Activated CD4-positive, alpha-beta T cell treated with anti-CD3 and anti-CD28 coated beads for 36 hours (primary cell): ENCODE measurements at regions not wholly inside any gene's neighbourhood (a gene's known extent, or its start where the extent isn't known, plus 50 kb on each side); places are given as distances from the start of the nearest gene placed in this dataset.
"Not testable (repeated sequence)": the region's sequence is repeated elsewhere in the genome, so short reads cannot be mapped to it uniquely, and the experiment has no call there.

Experiments used
- ATAC-seq: fragments of 200-7000 bp; cut with Tn5 transposase; one replicate; pipeline ENCODE4 v1.10.0; 2021; ENCODE audit warnings: mild to moderate bottlenecking, moderate library complexity
- CTCF ChIA-PET: fragments of 350-600 bp; sonication (Branson Sonifier 250); formaldehyde crosslinking; loops from one replicate; lab custom pipeline; 2021; ENCODE audit warnings: antibody characterized with exemption; lab: Charles Lee
- POLR2A ChIA-PET: fragments of 350-600 bp; sonication (Branson Sonifier 250); formaldehyde crosslinking; loops from one replicate; lab custom pipeline; 2021; ENCODE audit warnings: antibody characterized with exemption, inconsistent platforms; lab: Charles Lee
- DNase-seq: peaks from one replicate; pipeline ENCODE4 v3.0.0-alpha.2; 2020
- H3K27ac Mint-ChIP-seq: one replicate; pipeline ENCODE4 v1.8.0; 2021; ENCODE audit warnings: mixed read lengths
- H3K27me3 Mint-ChIP-seq: one replicate; pipeline ENCODE4 v1.8.0; 2021; ENCODE audit warnings: mixed read lengths
- H3K36me3 Mint-ChIP-seq: one replicate; pipeline ENCODE4 v1.8.0; 2021; ENCODE audit warnings: low read depth, mixed read lengths
- H3K4me1 Mint-ChIP-seq: one replicate; pipeline ENCODE4 v1.8.0; 2021; ENCODE audit warnings: mixed read lengths
- H3K4me3 Mint-ChIP-seq: one replicate; pipeline ENCODE4 v1.8.0; 2021; ENCODE audit warnings: mild to moderate bottlenecking, moderate library complexity, mixed read lengths
- H3K9me3 Mint-ChIP-seq: one replicate; pipeline ENCODE4 v1.8.0; 2021; ENCODE audit warnings: low read depth, mixed read lengths
- intact Hi-C, 2 experiments: fragments of 100-400 bp; cut with DNase I in 1 of 2; cut with micrococcal nuclease in 1 of 2; formaldehyde crosslinking; loops; one replicate each; pipeline versions ENCODE4 v1.14.2 to v1.15.1; 2022 to 2024; cut with DNase I, micrococcal nuclease

DNA sequence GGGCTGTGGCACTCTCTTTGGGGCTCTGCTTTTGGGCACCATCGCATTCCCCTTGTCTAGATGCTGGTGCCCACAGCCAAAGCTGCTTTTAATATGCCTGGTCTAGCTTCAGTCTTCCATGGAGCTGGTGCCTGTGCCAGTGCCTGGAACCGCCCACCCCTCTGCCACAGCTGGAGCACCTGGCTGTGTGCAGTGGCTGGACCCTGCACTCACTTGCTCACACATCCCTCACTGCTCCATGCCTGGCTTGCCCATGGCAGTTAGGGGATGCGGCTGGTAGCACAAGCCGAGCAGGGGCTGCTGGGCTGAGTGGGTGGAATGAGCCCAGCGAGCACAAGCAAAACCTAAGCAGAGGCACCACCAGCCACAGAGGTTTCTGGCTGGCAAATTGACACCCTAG is 1145.9 kb upstream of the LRRTM3 start:
- intact Hi-C loops: no loop called here
- Mint-ChIP-seq H3K36me3 (no peaks in the 10 kb centered on the region), H3K9me3 (peaks cover 4% of the 10 kb centered on the region), H3K4me1 (no peaks in the 10 kb centered on the region), H3K27ac (no peak overlapping the region), H3K4me3 (no peak overlapping the region), H3K27me3 (no peaks in the 10 kb centered on the region)
- no peak for ATAC-seq
- ChIA-PET POLR2A (no interaction called here), CTCF (no interaction called here)
- DNase-seq: no peak

DNA sequence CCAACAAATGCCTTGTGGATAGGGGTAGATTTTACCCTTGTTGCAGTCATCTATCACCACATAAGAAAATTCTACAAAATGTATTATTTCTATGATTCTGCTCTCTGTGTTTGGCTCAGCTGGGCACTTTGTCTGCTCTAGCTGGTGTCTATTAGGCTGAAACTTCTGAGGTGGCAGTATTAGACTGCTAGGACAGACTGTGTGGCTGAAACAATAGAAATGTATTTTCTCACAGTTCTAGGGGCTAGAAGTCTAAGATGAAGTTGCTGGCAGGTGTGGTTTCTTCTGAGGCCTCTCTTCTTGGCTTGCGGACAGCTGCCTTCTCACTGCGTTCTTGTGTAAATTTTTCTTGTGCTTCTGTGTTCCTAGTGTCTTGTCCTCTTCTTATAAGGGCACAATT is 1139.6 kb upstream of the LRRTM3 start:
- intact Hi-C loops: no loop called here
- ATAC-seq: no peak
- no peak overlapping the region for H3K4me3 Mint-ChIP-seq
- H3K9me3 Mint-ChIP-seq: peaks cover 2% of the 10 kb centered on the region
- H3K36me3 Mint-ChIP-seq: no peaks in the 10 kb centered on the region
- ChIA-PET POLR2A (no interaction called here), CTCF (no interaction called here)
- H3K4me1 Mint-ChIP-seq: no peaks in the 10 kb centered on the region
- DNase-seq: no peak
- no peaks in the 10 kb centered on the region for H3K27me3 Mint-ChIP-seq
- H3K27ac Mint-ChIP-seq: no peak overlapping the region

DNA sequence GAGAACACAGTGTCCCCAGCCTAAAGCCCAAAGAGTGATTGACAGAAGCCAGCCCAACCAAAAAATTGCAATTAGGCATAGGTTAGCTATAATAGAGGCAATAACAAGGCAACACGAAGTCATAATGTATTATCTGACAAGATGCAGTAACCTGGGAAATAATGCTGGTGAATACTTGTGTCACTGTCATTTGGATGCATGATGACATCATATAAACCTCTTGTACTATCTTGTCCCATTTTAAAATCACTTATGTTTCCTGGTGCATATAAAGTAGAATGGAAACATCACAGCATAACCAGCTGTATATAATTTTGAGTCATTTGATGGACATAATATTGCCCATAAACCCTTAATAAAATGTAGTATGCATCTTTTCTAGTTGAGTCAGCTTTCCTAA is 1138.3 kb upstream of the LRRTM3 start:
- Mint-ChIP-seq H3K36me3 (no peaks in the 10 kb centered on the region), H3K4me3 (no peak overlapping the region), H3K9me3 (peaks cover 2% of the 10 kb centered on the region), H3K4me1 (no peaks in the 10 kb centered on the region), H3K27me3 (no peaks in the 10 kb centered on the region), H3K27ac (no peak overlapping the region)
- DNase-seq (no peak), ATAC-seq (no peak)
- CTCF ChIA-PET: no interaction called here
- POLR2A ChIA-PET: no interaction called here
- intact Hi-C loops: no loop called here

DNA sequence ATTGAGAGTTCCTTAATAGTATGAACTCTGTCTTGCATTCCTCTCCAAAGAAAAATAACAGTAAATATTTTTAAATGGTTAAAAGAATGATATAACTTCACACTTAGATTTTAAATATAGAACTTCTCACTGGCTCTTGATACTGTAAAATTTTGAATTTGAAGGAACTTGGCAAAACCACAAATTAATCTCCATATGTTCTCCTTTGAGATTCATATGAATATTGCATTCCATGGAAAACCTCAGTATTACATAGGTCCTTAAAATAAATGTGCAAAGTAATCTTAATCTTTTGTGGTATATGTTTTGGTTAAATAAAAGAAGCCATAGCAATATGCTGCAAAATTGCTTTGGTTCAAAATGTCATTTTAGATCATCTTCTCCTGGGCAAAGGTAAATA is 1137.6 kb upstream of the LRRTM3 start:
- no peak overlapping the region for H3K4me3 Mint-ChIP-seq
- H3K36me3 Mint-ChIP-seq: no peaks in the 10 kb centered on the region
- no peak overlapping the region for H3K27ac Mint-ChIP-seq
- ChIA-PET CTCF (no interaction called here), POLR2A (no interaction called here)
- H3K4me1 Mint-ChIP-seq: no peaks in the 10 kb centered on the region
- intact Hi-C loops: no loop called here
- peaks cover 2% of the 10 kb centered on the region for H3K9me3 Mint-ChIP-seq
- no peak for ATAC-seq
- DNase-seq: no peak
- H3K27me3 Mint-ChIP-seq: no peaks in the 10 kb centered on the region

DNA sequence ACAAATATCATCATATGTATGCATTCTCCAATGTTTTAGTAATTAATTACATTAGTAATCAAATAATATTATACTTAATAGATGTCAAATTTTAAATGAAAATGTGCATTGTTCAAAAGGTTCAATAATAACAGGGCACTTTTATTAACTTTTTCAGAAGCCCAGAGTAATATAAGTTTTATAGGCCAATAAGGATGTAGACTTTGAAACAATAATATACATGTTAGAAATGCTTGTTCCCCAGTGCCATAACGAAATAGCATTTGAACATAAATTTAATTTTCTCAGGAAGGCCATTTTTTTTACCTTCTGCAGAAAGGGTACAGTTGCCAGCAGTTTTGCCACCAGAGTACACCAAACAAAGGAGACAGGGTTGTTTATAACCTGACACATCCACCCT is 1133.9 kb upstream of the LRRTM3 start:
- ChIA-PET CTCF (no interaction called here), POLR2A (no interaction called here)
- DNase-seq (no peak), ATAC-seq (no peak)
- peaks cover 9% of the 10 kb centered on the region for H3K9me3 Mint-ChIP-seq
- intact Hi-C loops: no loop called here
- H3K27ac Mint-ChIP-seq: no peak overlapping the region
- no peaks in the 10 kb centered on the region for H3K4me1 Mint-ChIP-seq
- no peaks in the 10 kb centered on the region for H3K27me3 Mint-ChIP-seq
- H3K36me3 Mint-ChIP-seq: no peaks in the 10 kb centered on the region
- no peak overlapping the region for H3K4me3 Mint-ChIP-seq

DNA sequence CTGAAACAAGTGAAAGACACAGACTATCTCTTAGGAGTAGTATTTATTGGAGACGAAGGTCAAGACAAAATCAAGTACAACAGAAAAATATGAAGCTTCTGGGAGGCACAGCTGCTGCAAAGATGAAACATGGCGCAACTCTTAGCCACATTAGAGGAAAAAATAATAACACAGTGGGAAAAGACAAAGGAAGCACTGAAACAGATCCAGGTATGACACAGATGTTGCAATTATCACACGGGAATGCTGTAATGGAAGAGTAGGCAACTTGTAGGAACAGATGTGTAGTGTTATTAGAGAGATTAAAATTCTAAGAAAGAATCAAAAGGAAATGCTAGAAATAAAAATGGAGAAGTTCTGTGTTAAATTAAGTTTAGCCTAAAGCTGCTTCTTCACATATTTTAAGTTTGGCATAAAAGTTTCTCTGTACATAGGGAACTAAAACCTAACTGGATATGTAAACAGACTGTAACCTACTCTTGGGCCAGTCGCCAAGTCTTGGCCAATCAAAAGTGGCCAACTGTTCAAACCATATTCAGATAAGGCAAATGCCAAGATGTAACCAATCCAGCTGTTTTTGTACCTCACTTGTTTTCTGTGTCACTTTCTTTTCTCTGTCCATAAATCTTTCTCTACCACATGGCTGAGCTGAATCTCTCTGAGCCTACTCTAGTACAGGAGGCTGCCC is 1132.0 kb upstream of the LRRTM3 start:
- Mint-ChIP-seq H3K9me3 (peaks cover 9% of the 10 kb centered on the region), H3K27ac (no peak overlapping the region), H3K36me3 (no peaks in the 10 kb centered on the region), H3K4me3 (no peak overlapping the region), H3K4me1 (no peaks in the 10 kb centered on the region), H3K27me3 (no peaks in the 10 kb centered on the region)
- intact Hi-C loops: no loop called here
- POLR2A ChIA-PET: no interaction called here
- DNase-seq (no peak), ATAC-seq (no peak)
- CTCF ChIA-PET: no interaction called here

DNA sequence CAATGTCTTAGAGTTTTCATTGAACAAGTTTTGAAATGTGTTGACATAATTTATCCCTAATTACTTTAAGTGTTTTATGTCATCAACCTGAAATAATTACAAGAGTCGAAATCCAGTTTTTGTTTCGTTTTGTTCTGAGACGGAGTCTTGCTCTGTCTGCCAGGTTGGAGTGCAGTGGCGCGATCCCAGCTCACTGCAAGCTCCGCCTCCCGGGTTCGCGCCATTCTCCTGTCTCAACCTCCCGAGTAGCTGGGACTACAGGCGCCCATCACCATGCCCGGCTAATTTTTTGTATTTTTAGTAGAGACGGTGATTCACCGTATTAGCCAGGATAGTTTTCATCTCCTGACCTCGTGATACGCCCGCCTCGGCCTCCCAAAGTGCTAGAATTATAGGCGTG is 1131.0 kb upstream of the LRRTM3 start:
- POLR2A ChIA-PET, CTCF ChIA-PET: not testable (repeated sequence)

DNA sequence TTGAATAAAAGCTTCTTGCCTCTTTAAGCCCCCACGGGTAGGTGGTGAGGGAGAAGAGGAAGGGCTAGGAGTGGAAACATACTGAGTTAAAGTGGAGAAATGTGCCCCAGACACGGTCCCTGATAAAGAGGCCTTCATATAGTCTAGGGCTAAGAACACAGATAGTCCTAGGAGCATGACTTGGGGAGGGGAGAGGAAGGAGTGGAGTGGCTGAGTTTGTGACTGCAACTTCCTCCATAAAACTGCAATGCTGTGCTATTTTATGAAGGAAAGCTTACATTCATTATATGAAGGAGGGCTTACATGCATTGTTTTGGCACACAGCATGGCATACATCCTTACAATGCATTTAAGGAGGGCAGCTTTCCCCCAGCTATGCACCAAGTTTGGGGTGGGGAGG is 1129.4 kb upstream of the LRRTM3 start:
- DNase-seq (no peak), ATAC-seq (no peak)
- intact Hi-C loops: no loop called here
- Mint-ChIP-seq H3K4me1 (no peaks in the 10 kb centered on the region), H3K9me3 (peaks cover 7% of the 10 kb centered on the region), H3K36me3 (no peaks in the 10 kb centered on the region), H3K27ac (no peak overlapping the region), H3K27me3 (no peaks in the 10 kb centered on the region), H3K4me3 (no peak overlapping the region)
- ChIA-PET CTCF (no interaction called here), POLR2A (no interaction called here)

More for the DNA sequence above, 1131.0 kb upstream of the LRRTM3 start:
- H3K4me1 Mint-ChIP-seq, H3K27ac Mint-ChIP-seq, H3K9me3 Mint-ChIP-seq, intact Hi-C loops, H3K27me3 Mint-ChIP-seq, H3K4me3 Mint-ChIP-seq, ATAC-seq, H3K36me3 Mint-ChIP-seq, DNase-seq: not testable (repeated sequence)

DNA sequence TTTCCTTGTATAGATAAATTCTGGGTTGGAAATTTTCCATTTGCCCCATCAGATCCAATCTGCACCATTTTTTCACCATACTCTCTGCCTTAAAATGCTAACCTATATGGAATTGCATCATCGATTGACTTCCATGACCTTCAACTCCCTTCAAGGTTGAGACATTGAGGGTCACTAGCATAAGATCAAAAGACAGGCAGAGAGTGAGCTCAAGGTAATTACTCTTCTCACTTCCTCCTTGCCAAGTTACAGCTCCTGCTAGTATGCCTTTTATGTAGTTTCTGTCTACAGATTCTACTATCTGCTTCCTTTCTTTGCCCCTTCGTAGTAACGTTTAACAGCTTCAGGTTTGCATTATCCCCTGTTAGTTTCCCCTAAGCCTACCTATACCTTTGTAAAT is 1127.7 kb upstream of the LRRTM3 start:
- no peaks in the 10 kb centered on the region for H3K4me1 Mint-ChIP-seq
- ChIA-PET POLR2A (no interaction called here), CTCF (no interaction called here)

DNA sequence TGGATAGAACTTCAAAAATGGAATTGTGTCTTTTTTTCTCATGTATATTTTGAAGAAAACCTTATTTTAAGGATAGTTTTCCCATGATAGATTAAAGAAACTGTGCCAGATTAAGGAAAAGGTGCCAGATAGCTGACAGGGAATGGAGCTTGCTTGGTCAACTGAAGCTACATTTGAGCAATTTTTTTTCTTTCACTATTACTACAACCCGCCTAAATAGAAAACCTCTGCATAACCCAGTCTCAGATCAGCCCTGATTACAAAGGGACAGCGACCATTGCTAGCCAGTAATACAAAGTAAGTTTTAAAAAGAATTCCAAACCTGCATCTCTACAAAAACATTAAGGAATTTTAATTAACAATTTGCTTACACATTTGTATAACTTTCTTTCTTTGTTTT is 1123.4 kb upstream of the LRRTM3 start:
- no peaks in the 10 kb centered on the region for H3K27me3 Mint-ChIP-seq
- CTCF ChIA-PET: no interaction called here
- H3K4me3 Mint-ChIP-seq: no peak overlapping the region
- DNase-seq (no peak), ATAC-seq (no peak)
- H3K4me1 Mint-ChIP-seq: no peaks in the 10 kb centered on the region
- intact Hi-C loops: no loop called here
- H3K9me3 Mint-ChIP-seq: peaks cover 2% of the 10 kb centered on the region
- no peak overlapping the region for H3K27ac Mint-ChIP-seq
- POLR2A ChIA-PET: no interaction called here
- H3K36me3 Mint-ChIP-seq: no peaks in the 10 kb centered on the region

More for the DNA sequence above, 1127.7 kb upstream of the LRRTM3 start:
- intact Hi-C loops: no loop called here
- no peak overlapping the region for H3K4me3 Mint-ChIP-seq
- H3K27me3 Mint-ChIP-seq: no peaks in the 10 kb centered on the region
- DNase-seq: no peak
- H3K36me3 Mint-ChIP-seq: no peaks in the 10 kb centered on the region
- no peak for ATAC-seq
- no peak overlapping the region for H3K27ac Mint-ChIP-seq
- H3K9me3 Mint-ChIP-seq: peaks cover 9% of the 10 kb centered on the region

DNA sequence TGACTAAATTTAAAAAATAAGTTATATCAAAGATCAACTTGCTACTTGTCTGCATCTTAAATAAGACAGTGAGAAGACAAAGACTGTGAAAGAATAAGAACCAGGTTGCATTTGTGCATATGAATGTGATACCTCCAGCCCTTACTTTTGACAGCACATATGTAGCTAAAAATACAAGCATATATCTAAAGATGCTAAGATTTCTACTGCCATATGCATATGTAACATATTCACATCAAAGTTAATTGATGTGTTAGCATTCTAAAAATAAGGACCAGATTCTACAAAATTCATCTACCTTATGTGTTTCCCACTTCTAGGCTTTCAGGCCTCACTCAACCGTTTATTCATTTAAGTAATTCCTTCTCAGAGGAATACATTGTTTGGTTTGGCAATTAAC is 1120.3 kb upstream of the LRRTM3 start:
- Mint-ChIP-seq H3K27me3 (no peaks in the 10 kb centered on the region), H3K27ac (no peak overlapping the region), H3K4me1 (no peaks in the 10 kb centered on the region), H3K9me3 (peaks cover 2% of the 10 kb centered on the region), H3K4me3 (no peak overlapping the region), H3K36me3 (no peaks in the 10 kb centered on the region)
- ATAC-seq: no peak
- ChIA-PET POLR2A (no interaction called here), CTCF (no interaction called here)
- intact Hi-C loops: no loop called here
- DNase-seq: no peak

DNA sequence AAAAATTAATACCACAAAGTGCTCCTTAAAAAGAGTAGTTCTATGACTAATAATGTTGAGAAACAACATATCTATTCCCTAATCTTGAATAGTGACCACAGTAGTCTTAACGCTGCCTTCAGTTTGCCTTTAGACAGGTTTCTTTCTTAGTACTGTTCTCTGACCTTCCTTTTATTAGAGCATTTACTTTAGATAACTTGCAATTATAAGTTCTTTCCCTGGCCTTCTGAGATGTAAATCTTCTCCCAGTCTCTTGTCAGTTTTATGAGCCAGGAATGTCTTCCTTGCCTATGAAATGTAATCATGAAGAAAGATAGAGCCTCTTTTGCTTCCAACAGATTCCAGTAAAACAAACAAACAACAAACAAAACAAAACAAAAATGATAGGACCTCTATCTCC is 1119.8 kb upstream of the LRRTM3 start:
- intact Hi-C loops: no loop called here
- Mint-ChIP-seq H3K4me1 (no peaks in the 10 kb centered on the region), H3K4me3 (no peak overlapping the region), H3K27me3 (no peaks in the 10 kb centered on the region), H3K9me3 (peaks cover 2% of the 10 kb centered on the region), H3K27ac (no peak overlapping the region), H3K36me3 (no peaks in the 10 kb centered on the region)
- ATAC-seq (no peak), DNase-seq (no peak)
- ChIA-PET POLR2A (no interaction called here), CTCF (no interaction called here)
